ENCODE measurements at regions not wholly inside any gene's neighbourhood (a gene's known extent, or its start where the extent isn't known, plus 50 kb on each side); places are given as distances from the start of the nearest gene placed in this dataset.

DNA sequence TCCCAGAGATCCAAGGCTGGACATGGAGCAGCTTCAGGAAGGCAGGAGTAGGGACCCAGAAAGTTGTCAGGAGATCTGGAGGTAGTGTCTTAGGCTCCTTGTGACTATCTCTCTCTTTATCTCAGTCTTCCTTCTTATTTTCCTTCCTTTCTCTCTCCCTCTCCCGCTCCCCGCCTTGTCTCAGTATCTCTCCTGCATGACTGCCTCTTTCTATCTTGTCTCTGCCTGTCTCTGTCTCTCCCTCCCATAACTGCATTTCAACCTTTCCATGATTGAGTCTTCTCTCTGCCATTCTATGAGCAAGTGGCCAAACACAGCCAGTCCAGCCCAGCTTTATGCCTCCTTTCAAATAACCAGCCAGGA is 61.0 kb upstream of the NEK6 start:
- H3K4me3 ChIP-seq = no peak overlapping the region
- TF ChIP-seq, protein P1, sequence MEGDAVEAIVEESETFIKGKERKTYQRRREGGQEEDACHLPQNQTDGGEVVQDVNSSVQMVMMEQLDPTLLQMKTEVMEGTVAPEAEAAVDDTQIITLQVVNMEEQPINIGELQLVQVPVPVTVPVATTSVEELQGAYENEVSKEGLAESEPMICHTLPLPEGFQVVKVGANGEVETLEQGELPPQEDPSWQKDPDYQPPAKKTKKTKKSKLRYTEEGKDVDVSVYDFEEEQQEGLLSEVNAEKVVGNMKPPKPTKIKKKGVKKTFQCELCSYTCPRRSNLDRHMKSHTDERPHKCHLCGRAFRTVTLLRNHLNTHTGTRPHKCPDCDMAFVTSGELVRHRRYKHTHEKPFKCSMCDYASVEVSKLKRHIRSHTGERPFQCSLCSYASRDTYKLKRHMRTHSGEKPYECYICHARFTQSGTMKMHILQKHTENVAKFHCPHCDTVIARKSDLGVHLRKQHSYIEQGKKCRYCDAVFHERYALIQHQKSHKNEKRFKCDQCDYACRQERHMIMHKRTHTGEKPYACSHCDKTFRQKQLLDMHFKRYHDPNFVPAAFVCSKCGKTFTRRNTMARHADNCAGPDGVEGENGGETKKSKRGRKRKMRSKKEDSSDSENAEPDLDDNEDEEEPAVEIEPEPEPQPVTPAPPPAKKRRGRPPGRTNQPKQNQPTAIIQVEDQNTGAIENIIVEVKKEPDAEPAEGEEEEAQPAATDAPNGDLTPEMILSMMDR (IDR thresholded peaks at IDR 0.05) = no peak
- H3K27ac ChIP-seq = no peak overlapping the region
- DNase-seq (ENCODE audit: low spot score) = no peak

DNA sequence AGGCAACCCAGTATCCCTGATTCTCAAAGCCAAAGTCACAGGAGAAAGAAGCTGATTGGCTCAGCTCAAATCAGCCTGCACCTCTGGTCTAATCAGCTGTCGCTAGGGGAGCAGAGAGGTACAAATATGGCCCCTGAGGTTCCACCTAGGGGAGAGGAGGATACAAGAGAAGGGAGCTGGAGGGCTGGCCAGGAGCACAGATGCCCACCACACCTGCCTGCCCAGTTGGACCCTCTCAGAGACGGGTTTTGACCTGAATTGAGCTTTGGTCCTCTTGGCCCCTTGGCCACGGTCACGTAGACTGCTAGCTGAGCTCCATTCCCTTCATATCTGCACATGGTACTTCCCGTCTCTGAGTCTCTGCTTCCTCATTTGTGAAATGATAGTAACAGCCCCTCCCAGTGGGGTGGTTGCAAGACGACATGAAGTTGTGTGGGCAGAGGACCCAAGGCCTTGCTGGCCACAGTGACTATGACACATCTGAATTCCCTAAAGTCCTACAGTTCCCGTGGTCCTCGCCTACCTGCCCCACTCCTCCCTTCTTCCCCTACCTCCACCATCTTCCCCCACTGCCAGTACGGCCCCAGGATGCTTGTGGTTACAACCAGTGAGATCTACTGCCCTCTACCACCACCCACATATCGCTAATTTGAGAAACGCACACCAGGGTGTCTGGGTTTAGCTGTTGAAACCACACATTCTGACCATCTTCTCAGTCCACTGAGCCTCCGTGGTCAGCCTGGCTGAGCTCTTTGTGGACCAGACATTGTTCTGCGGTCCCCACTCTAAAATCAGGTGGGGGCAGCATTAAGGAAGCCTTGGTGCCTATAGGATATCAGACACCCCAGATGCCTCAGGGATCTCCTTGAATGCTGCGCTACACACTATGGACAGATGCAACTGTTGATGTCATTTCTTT is 60.3 kb upstream of the NEK6 start:
- TF ChIP-seq, protein P1 (IDR thresholded peaks at IDR 0.05) = no peak
- peak; percentile 59 for DNase-seq (ENCODE audit: low spot score)
- no peak overlapping the region for H3K4me3 ChIP-seq
- H3K27ac ChIP-seq = no peak overlapping the region

DNA sequence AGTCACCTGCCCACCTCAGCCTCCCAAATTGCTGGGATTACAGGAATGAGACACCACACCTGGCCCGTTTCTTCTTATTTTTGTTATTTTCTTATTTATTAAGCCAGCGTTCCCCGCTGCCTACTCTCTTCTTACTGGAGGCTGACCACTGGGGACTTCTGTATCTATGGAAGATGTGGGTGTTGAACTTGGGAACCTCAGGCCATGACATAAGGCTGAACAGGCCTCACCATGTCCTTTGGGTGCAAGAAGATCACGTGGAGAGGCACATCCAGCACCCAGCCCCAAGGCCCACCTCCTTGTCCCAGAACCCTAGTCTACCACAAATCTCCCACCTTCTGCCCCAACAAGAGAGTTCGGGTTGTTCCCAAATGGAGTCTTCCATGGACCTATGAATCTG is 59.4 kb upstream of the NEK6 start:
- Histone ChIP-seq H3K27ac (no peak overlapping the region), H3K4me3 (no peak overlapping the region)
- DNase-seq (ENCODE audit: low spot score) = no peak
- TF ChIP-seq, protein P1 (IDR thresholded peaks at IDR 0.05) = no peak

DNA sequence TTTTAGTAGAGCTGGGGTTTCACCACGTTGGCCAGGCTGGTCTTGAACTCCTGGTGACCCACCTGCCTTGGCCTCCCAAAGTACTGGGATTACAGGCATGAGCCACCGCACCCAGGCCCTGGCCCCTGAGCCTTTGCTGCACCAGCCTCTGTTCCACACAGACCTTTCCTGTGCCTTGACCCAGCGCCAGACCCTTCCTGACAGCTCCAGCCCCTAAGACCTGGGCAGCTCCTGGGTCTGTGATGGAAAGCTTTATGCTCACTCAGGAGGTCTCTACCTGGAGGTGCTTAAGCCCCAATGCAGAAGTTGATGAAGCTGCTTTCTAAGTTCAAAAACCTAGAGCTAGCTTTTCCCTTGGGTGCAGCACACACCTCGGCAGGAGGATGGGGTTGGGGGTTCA is 58.8 kb upstream of the NEK6 start:
- Histone ChIP-seq H3K4me3 (no peak overlapping the region), H3K27ac (no peak overlapping the region)
- TF ChIP-seq, protein P1 (IDR thresholded peaks at IDR 0.05) = no peak
- peak; percentile 50 for DNase-seq (ENCODE audit: low spot score)

DNA sequence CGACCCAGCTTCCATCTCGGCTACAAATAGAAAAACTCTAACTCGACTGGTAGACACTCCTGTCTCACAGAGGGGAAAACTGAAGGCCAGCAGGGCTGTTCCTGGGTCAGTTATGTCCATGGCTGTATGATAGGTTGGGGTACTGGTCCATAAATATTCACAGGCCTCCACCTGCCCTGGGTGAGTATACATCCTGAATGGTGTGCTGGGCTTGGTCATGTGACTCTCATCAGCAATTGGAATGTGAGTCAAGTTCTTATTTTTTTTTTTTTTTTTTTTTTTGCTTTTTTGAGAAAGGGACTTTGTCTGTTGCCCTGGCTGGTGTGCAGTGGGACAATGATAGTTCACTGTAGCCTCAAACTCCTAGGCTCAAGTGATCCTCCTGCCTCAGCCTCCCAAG is 58.3 kb upstream of the NEK6 start:
- TF ChIP-seq, protein P1 (IDR thresholded peaks at IDR 0.05) = no peak
- no peak overlapping the region for H3K27ac ChIP-seq
- no peak overlapping the region for H3K4me3 ChIP-seq
- DNase-seq (ENCODE audit: low spot score) = no peak

DNA sequence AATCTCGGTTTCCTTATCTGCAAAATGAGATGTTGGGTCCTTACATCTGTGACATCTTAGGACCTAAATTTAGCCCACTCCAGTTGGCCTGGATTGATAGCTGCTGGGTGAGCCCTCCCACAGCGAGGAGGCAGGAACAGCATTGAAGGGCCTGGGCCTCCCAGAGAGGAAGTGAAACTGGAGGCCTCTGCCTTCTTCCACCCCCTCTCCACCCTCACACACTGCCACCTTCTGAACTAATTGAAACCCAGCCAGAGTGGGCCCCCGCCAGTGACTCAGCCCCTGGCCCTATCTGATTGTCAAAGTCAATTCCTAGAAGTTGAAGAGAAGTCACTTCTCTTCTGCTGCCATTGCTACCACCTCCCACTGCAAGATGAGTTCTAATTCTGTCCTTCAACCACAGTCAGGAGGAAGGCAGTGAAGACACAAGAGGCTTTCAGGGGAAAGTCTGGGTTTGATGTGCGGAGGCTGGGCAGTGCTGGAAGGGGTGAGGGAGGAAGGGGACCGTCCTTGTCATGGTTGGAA is 55.2 kb upstream of the NEK6 start:
- Histone ChIP-seq H3K27ac (peak overlapping the region in 1 of 2 donors; percentile 48), H3K4me3 (no peak overlapping the region)
- TF ChIP-seq, protein P1 (IDR thresholded peaks at IDR 0.05) = no peak
- no peak for DNase-seq (ENCODE audit: low spot score)
